SK-N-SH treated with all-trans-retinoic acid at 6 μM for 48 hours (cell line): ENCODE measurements at regions not wholly inside any gene's neighbourhood (a gene's known extent, or its start where the extent isn't known, plus 50 kb on each side); places are given as distances from the start of the nearest gene placed in this dataset.

ENCODE experiments used
- ATAC-seq: fragments of 200-7000 bp; cut with Tn5 transposase; 3 replicates; pipeline ENCODE4 v1.9.1; 2020; ENCODE audit warnings: mild to moderate bottlenecking, moderate library complexity
- ARNTL ChIP-seq: fragments of 450-650 bp; formaldehyde crosslinking; IDR thresholded peaks from 2 replicates; pipeline ENCODE4 v1.5.0; 2020; ENCODE audit warnings: low read depth, mild to moderate bottlenecking, moderate library complexity, borderline replicate concordance
- CSDC2 ChIP-seq: fragments of 250-450 bp; sonication (Bioruptor Pico); IDR thresholded peaks from 2 replicates; pipeline ENCODE4 v1.5.0; 2020; ENCODE audit warnings: mild to moderate bottlenecking, moderate library complexity
- ESRRG ChIP-seq: fragments of 250-450 bp; sonication (Bioruptor Pico); IDR thresholded peaks from 2 replicates; pipeline ENCODE4 v1.6.1; 2021; ENCODE audit warnings: mild to moderate bottlenecking
- GLIS3 ChIP-seq: fragments of 250-450 bp; sonication (Bioruptor Pico); IDR thresholded peaks from 2 replicates; pipeline ENCODE4 v1.5.0; 2020; ENCODE audit warnings: mild to moderate bottlenecking, moderate library complexity
- ISL1 ChIP-seq: fragments of 250-450 bp; sonication (Bioruptor Pico); IDR thresholded peaks from 2 replicates; pipeline ENCODE4 v2.1.2; 2022; ENCODE audit warnings: mild to moderate bottlenecking, moderate library complexity
- OSR1 ChIP-seq: fragments of 250-450 bp; sonication (Bioruptor Pico); IDR thresholded peaks from 2 replicates; pipeline ENCODE4 v1.8.0; 2022; ENCODE audit warnings: moderate library complexity, mild to moderate bottlenecking, inconsistent platforms
- PPARA ChIP-seq: fragments of 250-450 bp; sonication (Bioruptor Pico); IDR thresholded peaks from 2 replicates; pipeline ENCODE4 v1.5.0; 2020; ENCODE audit warnings: mild to moderate bottlenecking, borderline replicate concordance
- SNAI2 ChIP-seq: fragments of 250-450 bp; sonication (Bioruptor Pico); IDR thresholded peaks from 2 replicates; pipeline ENCODE4 v1.5.0; 2020; ENCODE audit warnings: mild to moderate bottlenecking, moderate library complexity
- TCF4 ChIP-seq: fragments of 250-450 bp; sonication (Bioruptor Pico); IDR thresholded peaks from 2 replicates; pipeline ENCODE4 v1.8.0; 2021; ENCODE audit warnings: mild to moderate bottlenecking, moderate library complexity, borderline replicate concordance
- TOX ChIP-seq: fragments of 250-450 bp; sonication (Bioruptor Pico); IDR thresholded peaks from 2 replicates; pipeline ENCODE4 v1.8.0; 2021; ENCODE audit warnings: mild to moderate bottlenecking, moderate library complexity, borderline replicate concordance
- ZC3H10 ChIP-seq: fragments of 250-450 bp; sonication (Bioruptor Pico); IDR thresholded peaks from 2 replicates; pipeline ENCODE4 v1.5.1; 2021; ENCODE audit warnings: mild to moderate bottlenecking, moderate library complexity
- ZFP3 ChIP-seq: fragments of 250-450 bp; sonication (Bioruptor Pico); IDR thresholded peaks from 2 replicates; pipeline ENCODE4 v1.5.0; 2020; ENCODE audit warnings: mild to moderate bottlenecking, moderate library complexity
- ZNF565 ChIP-seq: fragments of 450-650 bp; formaldehyde crosslinking; conservative IDR thresholded peaks from 2 replicates; pipeline ENCODE4 v1.5.0; 2020; ENCODE audit warnings: low read depth, mild to moderate bottlenecking, moderate library complexity
- ZNF70 ChIP-seq: fragments of 450-650 bp; formaldehyde crosslinking; IDR thresholded peaks from 2 replicates; pipeline ENCODE4 v1.5.0; 2020; ENCODE audit warnings: mild to moderate bottlenecking, moderate library complexity
- ZNF8 ChIP-seq: fragments of 450-650 bp; formaldehyde crosslinking; IDR thresholded peaks from 2 replicates; pipeline ENCODE4 v1.5.0; 2020; ENCODE audit warnings: mild to moderate bottlenecking, moderate library complexity
- TF ChIP-seq, protein P1 (sequence below): fragments of 250-450 bp; sonication (Bioruptor Pico); IDR thresholded peaks from 2 replicates; pipeline ENCODE4 v1.5.0; 2020; ENCODE audit warnings: mild to moderate bottlenecking, moderate library complexity
- TF ChIP-seq, protein P2 (sequence below): fragments of 250-450 bp; sonication (Bioruptor Pico); IDR thresholded peaks from 2 replicates; pipeline ENCODE4 v1.5.1; 2020; ENCODE audit warnings: low read depth, mild to moderate bottlenecking, moderate library complexity
- TF ChIP-seq, protein P3 (sequence below): fragments of 250-450 bp; sonication (Bioruptor Pico); IDR thresholded peaks from 2 replicates; pipeline ENCODE4 v1.8.0; 2021; ENCODE audit warnings: low read depth, mild to moderate bottlenecking, moderate library complexity, borderline replicate concordance
- TF ChIP-seq, protein P4 (sequence below): fragments of 250-450 bp; sonication (Bioruptor Pico); IDR thresholded peaks from 2 replicates; pipeline ENCODE4 v1.8.0; 2020; ENCODE audit warnings: mild to moderate bottlenecking, moderate library complexity, borderline replicate concordance

DNA sequence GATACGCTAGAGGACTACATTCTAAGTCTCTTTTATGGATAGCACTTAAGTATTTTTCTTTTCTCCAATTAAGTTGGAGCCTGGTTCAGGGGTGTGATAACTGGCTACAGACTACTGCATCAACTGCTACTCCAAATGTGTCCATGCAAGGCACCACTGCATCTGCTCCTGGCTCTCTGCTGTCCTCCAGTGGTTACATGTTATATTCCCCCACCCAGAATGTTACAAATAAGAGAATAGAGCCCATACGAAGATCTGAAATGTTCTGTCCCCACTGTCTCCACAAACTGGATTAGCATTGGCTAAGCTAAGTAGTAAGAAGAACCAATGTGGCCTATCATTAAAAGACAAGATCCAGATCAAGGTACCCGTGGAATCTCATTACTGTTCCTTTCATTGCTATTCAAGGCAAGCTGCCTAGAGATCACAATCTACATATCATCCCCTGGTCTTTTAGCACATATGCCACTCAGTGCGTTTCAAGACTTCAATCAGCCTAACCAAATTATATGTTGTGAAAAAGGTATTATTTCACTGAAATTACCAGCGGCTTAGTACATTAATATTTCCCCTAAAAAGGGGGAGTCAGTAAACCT is 308.3 kb upstream of the SLC8A1 start (continued):
- TF ChIP-seq, protein P1, sequence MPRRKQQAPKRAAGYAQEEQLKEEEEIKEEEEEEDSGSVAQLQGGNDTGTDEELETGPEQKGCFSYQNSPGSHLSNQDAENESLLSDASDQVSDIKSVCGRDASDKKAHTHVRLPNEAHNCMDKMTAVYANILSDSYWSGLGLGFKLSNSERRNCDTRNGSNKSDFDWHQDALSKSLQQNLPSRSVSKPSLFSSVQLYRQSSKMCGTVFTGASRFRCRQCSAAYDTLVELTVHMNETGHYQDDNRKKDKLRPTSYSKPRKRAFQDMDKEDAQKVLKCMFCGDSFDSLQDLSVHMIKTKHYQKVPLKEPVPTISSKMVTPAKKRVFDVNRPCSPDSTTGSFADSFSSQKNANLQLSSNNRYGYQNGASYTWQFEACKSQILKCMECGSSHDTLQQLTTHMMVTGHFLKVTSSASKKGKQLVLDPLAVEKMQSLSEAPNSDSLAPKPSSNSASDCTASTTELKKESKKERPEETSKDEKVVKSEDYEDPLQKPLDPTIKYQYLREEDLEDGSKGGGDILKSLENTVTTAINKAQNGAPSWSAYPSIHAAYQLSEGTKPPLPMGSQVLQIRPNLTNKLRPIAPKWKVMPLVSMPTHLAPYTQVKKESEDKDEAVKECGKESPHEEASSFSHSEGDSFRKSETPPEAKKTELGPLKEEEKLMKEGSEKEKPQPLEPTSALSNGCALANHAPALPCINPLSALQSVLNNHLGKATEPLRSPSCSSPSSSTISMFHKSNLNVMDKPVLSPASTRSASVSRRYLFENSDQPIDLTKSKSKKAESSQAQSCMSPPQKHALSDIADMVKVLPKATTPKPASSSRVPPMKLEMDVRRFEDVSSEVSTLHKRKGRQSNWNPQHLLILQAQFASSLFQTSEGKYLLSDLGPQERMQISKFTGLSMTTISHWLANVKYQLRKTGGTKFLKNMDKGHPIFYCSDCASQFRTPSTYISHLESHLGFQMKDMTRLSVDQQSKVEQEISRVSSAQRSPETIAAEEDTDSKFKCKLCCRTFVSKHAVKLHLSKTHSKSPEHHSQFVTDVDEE (CRISPR knock-in tag): no peak

DNA sequence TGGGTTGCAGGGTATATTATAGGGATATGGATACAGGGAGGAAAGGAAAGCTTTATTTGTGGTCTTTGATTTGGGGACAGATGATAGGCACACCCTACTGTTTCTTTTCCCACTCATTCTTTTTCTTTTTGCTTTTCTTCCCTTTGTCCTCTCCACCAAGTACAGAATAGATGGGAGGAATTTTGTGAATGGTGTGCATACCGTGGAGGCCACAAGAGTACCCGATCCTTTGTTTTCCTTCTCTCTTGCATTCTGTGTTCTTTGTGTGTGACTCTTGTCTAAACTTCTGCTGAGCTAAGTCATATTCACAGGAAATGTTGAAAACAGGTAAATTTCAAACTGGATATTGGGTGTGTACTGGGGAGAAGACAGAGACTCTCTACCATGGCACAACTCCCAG is 321.4 kb upstream of the SLC8A1 start:
- TF ChIP-seq, protein P1 (CRISPR knock-in tag): no peak
- no peak for TF ChIP-seq ESRRG
- TF ChIP-seq, all 23 proteins: peak for 0
- ATAC-seq: no peak

DNA sequence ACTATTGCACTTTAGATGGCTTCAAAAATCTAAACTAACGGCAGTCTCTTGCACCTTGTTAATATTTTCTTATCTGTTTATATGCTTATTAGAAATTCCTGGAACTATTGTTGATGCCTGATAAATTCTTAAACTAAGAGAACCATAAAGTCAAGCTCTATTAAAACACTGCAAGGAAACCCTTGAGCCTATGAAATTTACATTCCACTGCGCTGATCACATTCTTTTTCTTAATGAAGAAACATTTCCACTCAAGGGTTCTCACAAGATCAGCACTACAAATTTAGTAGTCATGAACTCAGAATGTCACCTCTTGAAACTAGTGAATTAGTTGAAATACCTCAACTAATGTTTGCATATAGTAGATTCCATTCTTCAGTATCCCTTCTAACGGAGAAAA is 331.8 kb upstream of the SLC8A1 start:
- ATAC-seq: no peak
- TF ChIP-seq ISL1 (CRISPR knock-in tag) (no peak), CSDC2 (CRISPR knock-in tag) (no peak), ARNTL (CRISPR knock-in tag) (no peak), ZC3H10 (no peak)
- TF ChIP-seq, protein P2, sequence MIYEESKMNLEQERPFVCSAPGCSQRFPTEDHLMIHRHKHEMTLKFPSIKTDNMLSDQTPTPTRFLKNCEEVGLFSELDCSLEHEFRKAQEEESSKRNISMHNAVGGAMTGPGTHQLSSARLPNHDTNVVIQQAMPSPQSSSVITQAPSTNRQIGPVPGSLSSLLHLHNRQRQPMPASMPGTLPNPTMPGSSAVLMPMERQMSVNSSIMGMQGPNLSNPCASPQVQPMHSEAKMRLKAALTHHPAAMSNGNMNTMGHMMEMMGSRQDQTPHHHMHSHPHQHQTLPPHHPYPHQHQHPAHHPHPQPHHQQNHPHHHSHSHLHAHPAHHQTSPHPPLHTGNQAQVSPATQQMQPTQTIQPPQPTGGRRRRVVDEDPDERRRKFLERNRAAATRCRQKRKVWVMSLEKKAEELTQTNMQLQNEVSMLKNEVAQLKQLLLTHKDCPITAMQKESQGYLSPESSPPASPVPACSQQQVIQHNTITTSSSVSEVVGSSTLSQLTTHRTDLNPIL: no peak

DNA sequence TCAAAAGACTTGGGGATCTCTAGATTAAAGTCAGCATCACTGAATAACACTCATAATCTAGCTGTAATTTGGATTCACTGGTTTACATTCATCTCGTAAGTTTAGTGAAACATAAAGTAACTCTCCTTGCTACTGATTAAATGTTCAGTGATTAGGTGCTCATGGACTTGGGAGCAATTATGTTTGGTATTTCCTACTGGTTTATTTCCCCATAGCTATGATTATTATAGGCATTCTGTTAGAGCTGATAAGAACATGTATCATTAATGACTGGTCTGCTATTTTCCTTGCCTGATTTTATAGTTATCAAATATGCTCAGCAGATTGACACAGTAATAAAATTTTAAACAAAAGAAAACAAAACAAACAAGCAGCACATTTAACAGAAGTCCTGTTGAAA is 334.7 kb upstream of the SLC8A1 start:
- no peak for ATAC-seq
- TF ChIP-seq OSR1 (CRISPR knock-in tag) (no peak), SNAI2 (CRISPR knock-in tag) (no peak), TCF4 (CRISPR knock-in tag) (no peak), ZNF565 (CRISPR knock-in tag) (no peak), TOX (CRISPR knock-in tag) (no peak), GLIS3 (CRISPR knock-in tag) (no peak), ZNF8 (CRISPR knock-in tag) (no peak), ISL1 (CRISPR knock-in tag) (no peak), CSDC2 (CRISPR knock-in tag) (no peak), ZFP3 (CRISPR knock-in tag) (no peak), ZNF70 (CRISPR knock-in tag) (no peak), ZC3H10 (no peak), PPARA (CRISPR knock-in tag) (no peak)
- TF ChIP-seq, protein P3, sequence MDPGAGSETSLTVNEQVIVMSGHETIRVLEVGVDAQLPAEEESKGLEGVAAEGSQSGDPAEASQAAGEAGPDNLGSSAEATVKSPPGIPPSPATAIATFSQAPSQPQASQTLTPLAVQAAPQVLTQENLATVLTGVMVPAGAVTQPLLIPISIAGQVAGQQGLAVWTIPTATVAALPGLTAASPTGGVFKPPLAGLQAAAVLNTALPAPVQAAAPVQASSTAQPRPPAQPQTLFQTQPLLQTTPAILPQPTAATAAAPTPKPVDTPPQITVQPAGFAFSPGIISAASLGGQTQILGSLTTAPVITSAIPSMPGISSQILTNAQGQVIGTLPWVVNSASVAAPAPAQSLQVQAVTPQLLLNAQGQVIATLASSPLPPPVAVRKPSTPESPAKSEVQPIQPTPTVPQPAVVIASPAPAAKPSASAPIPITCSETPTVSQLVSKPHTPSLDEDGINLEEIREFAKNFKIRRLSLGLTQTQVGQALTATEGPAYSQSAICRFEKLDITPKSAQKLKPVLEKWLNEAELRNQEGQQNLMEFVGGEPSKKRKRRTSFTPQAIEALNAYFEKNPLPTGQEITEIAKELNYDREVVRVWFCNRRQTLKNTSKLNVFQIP (CRISPR knock-in tag): no peak
- TF ChIP-seq, protein P1 (CRISPR knock-in tag): no peak
- TF ChIP-seq, protein P2: no peak
- TF ChIP-seq, protein P4, sequence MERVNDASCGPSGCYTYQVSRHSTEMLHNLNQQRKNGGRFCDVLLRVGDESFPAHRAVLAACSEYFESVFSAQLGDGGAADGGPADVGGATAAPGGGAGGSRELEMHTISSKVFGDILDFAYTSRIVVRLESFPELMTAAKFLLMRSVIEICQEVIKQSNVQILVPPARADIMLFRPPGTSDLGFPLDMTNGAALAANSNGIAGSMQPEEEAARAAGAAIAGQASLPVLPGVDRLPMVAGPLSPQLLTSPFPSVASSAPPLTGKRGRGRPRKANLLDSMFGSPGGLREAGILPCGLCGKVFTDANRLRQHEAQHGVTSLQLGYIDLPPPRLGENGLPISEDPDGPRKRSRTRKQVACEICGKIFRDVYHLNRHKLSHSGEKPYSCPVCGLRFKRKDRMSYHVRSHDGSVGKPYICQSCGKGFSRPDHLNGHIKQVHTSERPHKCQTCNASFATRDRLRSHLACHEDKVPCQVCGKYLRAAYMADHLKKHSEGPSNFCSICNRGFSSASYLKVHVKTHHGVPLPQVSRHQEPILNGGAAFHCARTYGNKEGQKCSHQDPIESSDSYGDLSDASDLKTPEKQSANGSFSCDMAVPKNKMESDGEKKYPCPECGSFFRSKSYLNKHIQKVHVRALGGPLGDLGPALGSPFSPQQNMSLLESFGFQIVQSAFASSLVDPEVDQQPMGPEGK (CRISPR knock-in tag): no peak
